ENCODE measurements at regions not wholly inside any gene's neighbourhood (a gene's known extent, or its start where the extent isn't known, plus 50 kb on each side); places are given as distances from the start of the nearest gene placed in this dataset.

- intact Hi-C loops (cut with micrococcal nuclease): no loop called here
- H3K27me3 Mint-ChIP-seq (ENCODE audit: insufficient read depth, unreplicated experiment): no peaks in the 10 kb centered on the region
- POLR2A ChIA-PET: interaction anchor here (0.6 to 1.9 kb wide), 6 partner anchors 23 to 74 kb away, joined by 3 to 14 read pairs (median 5); no protein-coding TSS in a partner anchor
- peak overlapping the region; percentile 46 for H3K27ac Mint-ChIP-seq (ENCODE audit: low read depth, unreplicated experiment)
- CTCF ChIA-PET: interaction anchor here (0.5 to 0.6 kb wide), 2 partner anchors 53 to 284 kb away, joined by 3 read pairs; no protein-coding TSS in a partner anchor
- H3K36me3 Mint-ChIP-seq (ENCODE audit: insufficient read depth, unreplicated experiment): peaks cover 6% of the 10 kb centered on the region
- no peak for TF ChIP-seq CTCF (IDR thresholded peaks at IDR 0.05; ENCODE audit: unreplicated experiment)
- peaks cover 37% of the 10 kb centered on the region for H3K4me1 Mint-ChIP-seq (ENCODE audit: insufficient read depth, unreplicated experiment)
- DNase-seq (ENCODE audit: unreplicated experiment): peak; percentile 84
- no peak overlapping the region for H3K4me3 Mint-ChIP-seq (ENCODE audit: unreplicated experiment)
- peaks cover 11% of the 10 kb centered on the region for H3K9me3 Mint-ChIP-seq (ENCODE audit: unreplicated experiment)
- no TSS peak for BruUV-seq (replicated peaks)
Observed at GRCh38 chr18:73670524-73670923, 477.1 kb downstream of the FBXO15 start.

GRCh38 chr18:73670039-73670438 is 477.6 kb downstream of the FBXO15 start:
- no peak overlapping the region for H3K4me3 Mint-ChIP-seq (ENCODE audit: unreplicated experiment)
- H3K4me1 Mint-ChIP-seq (ENCODE audit: insufficient read depth, unreplicated experiment): peaks cover 37% of the 10 kb centered on the region
- TF ChIP-seq CTCF (IDR thresholded peaks at IDR 0.05; ENCODE audit: unreplicated experiment): no peak
- intact Hi-C loops (cut with micrococcal nuclease): no loop called here
- H3K27ac Mint-ChIP-seq (ENCODE audit: low read depth, unreplicated experiment): peak overlapping the region; percentile 46
- ChIA-PET CTCF (interaction anchor here (0.5 to 0.6 kb wide), 2 partner anchors 54 to 284 kb away, joined by 3 read pairs; no protein-coding TSS in a partner anchor), POLR2A (interaction anchor here (0.6 to 1.9 kb wide), 9 partner anchors 14 to 74 kb away, joined by 3 to 14 read pairs (median 4); no protein-coding TSS in a partner anchor)
- H3K9me3 Mint-ChIP-seq (ENCODE audit: unreplicated experiment): peaks cover 11% of the 10 kb centered on the region
- no peaks in the 10 kb centered on the region for H3K27me3 Mint-ChIP-seq (ENCODE audit: insufficient read depth, unreplicated experiment)
- no peak for DNase-seq (ENCODE audit: unreplicated experiment)
- H3K36me3 Mint-ChIP-seq (ENCODE audit: insufficient read depth, unreplicated experiment): peaks cover 6% of the 10 kb centered on the region
- no TSS peak for BruUV-seq (replicated peaks)

- Mint-ChIP-seq H3K36me3 (ENCODE audit: insufficient read depth, unreplicated experiment) (peaks cover 6% of the 10 kb centered on the region), H3K9me3 (ENCODE audit: unreplicated experiment) (peaks cover 11% of the 10 kb centered on the region), H3K4me1 (ENCODE audit: insufficient read depth, unreplicated experiment) (peaks cover 37% of the 10 kb centered on the region), H3K27ac (ENCODE audit: low read depth, unreplicated experiment) (peak overlapping the region; percentile 46), H3K4me3 (ENCODE audit: unreplicated experiment) (no peak overlapping the region), H3K27me3 (ENCODE audit: insufficient read depth, unreplicated experiment) (no peaks in the 10 kb centered on the region)
- no peak for TF ChIP-seq CTCF (IDR thresholded peaks at IDR 0.05; ENCODE audit: unreplicated experiment)
- CTCF ChIA-PET: interaction anchor here (1.3 kb wide), 1 partner anchor 179 kb away, joined by 3 read pairs; no protein-coding TSS in a partner anchor
- no TSS peak for BruUV-seq (replicated peaks)
- DNase-seq (ENCODE audit: unreplicated experiment): peak; percentile 87
- POLR2A ChIA-PET: interaction anchor here (0.6 to 1.9 kb wide), 6 partner anchors 13 to 73 kb away, joined by 3 to 14 read pairs (median 4); no protein-coding TSS in a partner anchor
- intact Hi-C loops (cut with micrococcal nuclease): no loop called here
Observed at GRCh38 chr18:73669297-73669696, 478.3 kb downstream of the FBXO15 start.

GRCh38 chr18:73668051-73668450 is 479.6 kb downstream of the FBXO15 start:
- H3K4me1 Mint-ChIP-seq (ENCODE audit: insufficient read depth, unreplicated experiment): peaks cover 37% of the 10 kb centered on the region
- DNase-seq (ENCODE audit: unreplicated experiment): no peak
- CTCF ChIA-PET: interaction anchor here (0.6 kb wide), 1 partner anchor 439 kb away, joined by 3 read pairs; no protein-coding TSS in a partner anchor
- H3K27me3 Mint-ChIP-seq (ENCODE audit: insufficient read depth, unreplicated experiment): no peaks in the 10 kb centered on the region
- no peak overlapping the region for H3K4me3 Mint-ChIP-seq (ENCODE audit: unreplicated experiment)
- H3K36me3 Mint-ChIP-seq (ENCODE audit: insufficient read depth, unreplicated experiment): peaks cover 7% of the 10 kb centered on the region
- TF ChIP-seq CTCF (IDR thresholded peaks at IDR 0.05; ENCODE audit: unreplicated experiment): no peak
- H3K27ac Mint-ChIP-seq (ENCODE audit: low read depth, unreplicated experiment): no peak overlapping the region
- peaks cover 11% of the 10 kb centered on the region for H3K9me3 Mint-ChIP-seq (ENCODE audit: unreplicated experiment)
- POLR2A ChIA-PET: interaction anchor here (1.2 to 2.1 kb wide), 2 partner anchors 54 to 71 kb away, joined by 5 to 7 read pairs; no protein-coding TSS in a partner anchor
- no TSS peak for BruUV-seq (replicated peaks)
- intact Hi-C loops (cut with micrococcal nuclease): no loop called here

Data from MCF 10A (cell line).